WTC11 (cell line): ENCODE measurements at regions not wholly inside any gene's neighbourhood (a gene's known extent, or its start where the extent isn't known, plus 50 kb on each side); places are given as distances from the start of the nearest gene placed in this dataset.

ENCODE experiments used
- E2F1 ChIP-seq: sonication (generic); formaldehyde crosslinking; IDR thresholded peaks from 2 replicates; pipeline ENCODE4 v1.8.0; 2022; ENCODE audit warnings: mild to moderate bottlenecking, missing genetic modification reagents
- SP1 ChIP-seq: sonication (generic); formaldehyde crosslinking; conservative IDR thresholded peaks from 2 replicates; pipeline ENCODE4 v1.8.1; 2022; ENCODE audit warnings: missing genetic modification reagents
- TP53 ChIP-seq: sonication (generic); formaldehyde crosslinking; IDR thresholded peaks from 2 replicates; pipeline ENCODE4 v1.8.1; 2023; ENCODE audit warnings: mild to moderate bottlenecking, missing genetic modification reagents
- ZBTB21 ChIP-seq: sonication (generic); formaldehyde crosslinking; IDR thresholded peaks from 2 replicates; pipeline ENCODE4 v1.8.1; 2023; ENCODE audit warnings: mild to moderate bottlenecking, missing genetic modification reagents, borderline replicate concordance
- ZBTB43 ChIP-seq: sonication (generic); formaldehyde crosslinking; IDR thresholded peaks from 2 replicates; pipeline ENCODE4 v1.8.1; 2023; ENCODE audit warnings: mild to moderate bottlenecking, missing genetic modification reagents
- ZNF263 ChIP-seq: sonication (generic); formaldehyde crosslinking; IDR thresholded peaks from 2 replicates; pipeline ENCODE4 v1.8.1; 2022; ENCODE audit warnings: low read depth, mild to moderate bottlenecking, moderate library complexity, missing genetic modification reagents
- TF ChIP-seq, protein P1 (sequence below): fragments of 200-600 bp; IDR thresholded peaks from 2 replicates; pipeline ENCODE4 v1.8.0; 2022; ENCODE audit warnings: antibody characterized with exemption
- TF ChIP-seq, protein P2 (sequence below): sonication (generic); formaldehyde crosslinking; IDR thresholded peaks from 2 replicates; pipeline ENCODE4 v1.8.1; 2023; ENCODE audit warnings: mild to moderate bottlenecking, missing genetic modification reagents
- TF ChIP-seq, protein P3 (sequence below): sonication (generic); formaldehyde crosslinking; IDR thresholded peaks from 2 replicates; pipeline ENCODE4 v1.8.0; 2022; ENCODE audit warnings: mild to moderate bottlenecking, missing genetic modification reagents
- TF ChIP-seq, protein P4 (sequence below): sonication (generic); formaldehyde crosslinking; IDR thresholded peaks from 2 replicates; pipeline ENCODE4 v1.8.1; 2022; ENCODE audit warnings: mild to moderate bottlenecking, moderate library complexity, missing genetic modification reagents
- TF ChIP-seq, protein P5 (sequence below): sonication (generic); formaldehyde crosslinking; IDR thresholded peaks from 2 replicates; pipeline ENCODE4 v1.8.0; 2022; ENCODE audit warnings: mild to moderate bottlenecking, missing genetic modification reagents
- TF ChIP-seq, protein P6 (sequence below): sonication (generic); formaldehyde crosslinking; IDR thresholded peaks from 2 replicates; pipeline ENCODE4 v1.8.1; 2022; ENCODE audit warnings: missing genetic modification reagents, borderline replicate concordance

DNA sequence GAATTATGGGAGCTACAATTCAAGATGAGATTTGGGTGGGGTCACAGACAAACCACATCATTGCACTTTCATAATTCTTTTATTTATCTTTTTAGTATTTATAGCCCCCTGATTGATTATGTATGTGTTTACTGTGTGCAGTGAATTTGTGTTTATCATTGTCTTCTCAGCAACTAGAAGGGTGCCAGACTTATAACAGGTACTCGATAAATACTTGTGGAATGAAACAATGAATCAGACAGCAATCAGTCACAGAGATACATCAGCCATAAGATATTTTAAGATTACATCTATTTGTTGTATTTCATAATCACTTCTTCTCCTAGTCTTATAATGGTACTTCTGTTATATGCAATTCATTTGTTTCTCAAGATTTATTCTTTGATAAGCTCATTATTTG, 273.2 kb downstream of the PTPRC start:
- TF ChIP-seq ZBTB21 (CRISPR knock-in tag) (no peak), ZBTB43 (CRISPR knock-in tag) (no peak), TP53 (no peak), ZNF263 (CRISPR knock-in tag) (no peak), E2F1 (CRISPR knock-in tag) (no peak), SP1 (CRISPR knock-in tag) (no peak)
- TF ChIP-seq, protein P1, sequence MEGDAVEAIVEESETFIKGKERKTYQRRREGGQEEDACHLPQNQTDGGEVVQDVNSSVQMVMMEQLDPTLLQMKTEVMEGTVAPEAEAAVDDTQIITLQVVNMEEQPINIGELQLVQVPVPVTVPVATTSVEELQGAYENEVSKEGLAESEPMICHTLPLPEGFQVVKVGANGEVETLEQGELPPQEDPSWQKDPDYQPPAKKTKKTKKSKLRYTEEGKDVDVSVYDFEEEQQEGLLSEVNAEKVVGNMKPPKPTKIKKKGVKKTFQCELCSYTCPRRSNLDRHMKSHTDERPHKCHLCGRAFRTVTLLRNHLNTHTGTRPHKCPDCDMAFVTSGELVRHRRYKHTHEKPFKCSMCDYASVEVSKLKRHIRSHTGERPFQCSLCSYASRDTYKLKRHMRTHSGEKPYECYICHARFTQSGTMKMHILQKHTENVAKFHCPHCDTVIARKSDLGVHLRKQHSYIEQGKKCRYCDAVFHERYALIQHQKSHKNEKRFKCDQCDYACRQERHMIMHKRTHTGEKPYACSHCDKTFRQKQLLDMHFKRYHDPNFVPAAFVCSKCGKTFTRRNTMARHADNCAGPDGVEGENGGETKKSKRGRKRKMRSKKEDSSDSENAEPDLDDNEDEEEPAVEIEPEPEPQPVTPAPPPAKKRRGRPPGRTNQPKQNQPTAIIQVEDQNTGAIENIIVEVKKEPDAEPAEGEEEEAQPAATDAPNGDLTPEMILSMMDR: no peak
- TF ChIP-seq, protein P2, sequence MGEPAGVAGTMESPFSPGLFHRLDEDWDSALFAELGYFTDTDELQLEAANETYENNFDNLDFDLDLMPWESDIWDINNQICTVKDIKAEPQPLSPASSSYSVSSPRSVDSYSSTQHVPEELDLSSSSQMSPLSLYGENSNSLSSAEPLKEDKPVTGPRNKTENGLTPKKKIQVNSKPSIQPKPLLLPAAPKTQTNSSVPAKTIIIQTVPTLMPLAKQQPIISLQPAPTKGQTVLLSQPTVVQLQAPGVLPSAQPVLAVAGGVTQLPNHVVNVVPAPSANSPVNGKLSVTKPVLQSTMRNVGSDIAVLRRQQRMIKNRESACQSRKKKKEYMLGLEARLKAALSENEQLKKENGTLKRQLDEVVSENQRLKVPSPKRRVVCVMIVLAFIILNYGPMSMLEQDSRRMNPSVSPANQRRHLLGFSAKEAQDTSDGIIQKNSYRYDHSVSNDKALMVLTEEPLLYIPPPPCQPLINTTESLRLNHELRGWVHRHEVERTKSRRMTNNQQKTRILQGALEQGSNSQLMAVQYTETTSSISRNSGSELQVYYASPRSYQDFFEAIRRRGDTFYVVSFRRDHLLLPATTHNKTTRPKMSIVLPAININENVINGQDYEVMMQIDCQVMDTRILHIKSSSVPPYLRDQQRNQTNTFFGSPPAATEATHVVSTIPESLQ (CRISPR knock-in tag): no peak
- TF ChIP-seq, protein P3, sequence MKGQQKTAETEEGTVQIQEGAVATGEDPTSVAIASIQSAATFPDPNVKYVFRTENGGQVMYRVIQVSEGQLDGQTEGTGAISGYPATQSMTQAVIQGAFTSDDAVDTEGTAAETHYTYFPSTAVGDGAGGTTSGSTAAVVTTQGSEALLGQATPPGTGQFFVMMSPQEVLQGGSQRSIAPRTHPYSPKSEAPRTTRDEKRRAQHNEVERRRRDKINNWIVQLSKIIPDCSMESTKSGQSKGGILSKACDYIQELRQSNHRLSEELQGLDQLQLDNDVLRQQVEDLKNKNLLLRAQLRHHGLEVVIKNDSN: no peak
- TF ChIP-seq, protein P4, sequence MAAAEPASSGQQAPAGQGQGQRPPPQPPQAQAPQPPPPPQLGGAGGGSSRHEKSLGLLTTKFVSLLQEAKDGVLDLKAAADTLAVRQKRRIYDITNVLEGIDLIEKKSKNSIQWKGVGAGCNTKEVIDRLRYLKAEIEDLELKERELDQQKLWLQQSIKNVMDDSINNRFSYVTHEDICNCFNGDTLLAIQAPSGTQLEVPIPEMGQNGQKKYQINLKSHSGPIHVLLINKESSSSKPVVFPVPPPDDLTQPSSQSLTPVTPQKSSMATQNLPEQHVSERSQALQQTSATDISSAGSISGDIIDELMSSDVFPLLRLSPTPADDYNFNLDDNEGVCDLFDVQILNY (CRISPR knock-in tag): no peak
- TF ChIP-seq, protein P5, sequence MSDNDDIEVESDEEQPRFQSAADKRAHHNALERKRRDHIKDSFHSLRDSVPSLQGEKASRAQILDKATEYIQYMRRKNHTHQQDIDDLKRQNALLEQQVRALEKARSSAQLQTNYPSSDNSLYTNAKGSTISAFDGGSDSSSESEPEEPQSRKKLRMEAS (CRISPR knock-in tag): no peak
- TF ChIP-seq, protein P6, sequence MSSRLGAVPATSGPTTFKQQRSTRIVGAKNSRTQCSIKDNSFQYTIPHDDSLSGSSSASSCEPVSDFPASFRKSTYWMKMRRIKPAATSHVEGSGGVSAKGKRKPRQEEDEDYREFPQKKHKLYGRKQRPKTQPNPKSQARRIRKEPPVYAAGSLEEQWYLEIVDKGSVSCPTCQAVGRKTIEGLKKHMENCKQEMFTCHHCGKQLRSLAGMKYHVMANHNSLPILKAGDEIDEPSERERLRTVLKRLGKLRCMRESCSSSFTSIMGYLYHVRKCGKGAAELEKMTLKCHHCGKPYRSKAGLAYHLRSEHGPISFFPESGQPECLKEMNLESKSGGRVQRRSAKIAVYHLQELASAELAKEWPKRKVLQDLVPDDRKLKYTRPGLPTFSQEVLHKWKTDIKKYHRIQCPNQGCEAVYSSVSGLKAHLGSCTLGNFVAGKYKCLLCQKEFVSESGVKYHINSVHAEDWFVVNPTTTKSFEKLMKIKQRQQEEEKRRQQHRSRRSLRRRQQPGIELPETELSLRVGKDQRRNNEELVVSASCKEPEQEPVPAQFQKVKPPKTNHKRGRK (CRISPR knock-in tag): no peak
